ENCODE measurements at regions not wholly inside any gene's neighbourhood (a gene's known extent, or its start where the extent isn't known, plus 50 kb on each side); places are given as distances from the start of the nearest gene placed in this dataset.

- TF ChIP-seq THAP12 (CRISPR knock-in tag; IDR thresholded peaks at IDR 0.05) (no peak), ZNF184 (CRISPR knock-in tag; IDR thresholded peaks at IDR 0.05) (no peak), SAFB (IDR thresholded peaks at IDR 0.05; ENCODE audit: borderline replicate concordance, low read depth, low read length) (no peak)
Measured at GRCh38 chr6:54778731-54779130, 67.8 kb upstream of the FAM83B start (continued).

GRCh38 chr6:54784011-54784410 is 62.6 kb upstream of the FAM83B start:
- Histone ChIP-seq H3K4me2 (ENCODE audit: insufficient read depth, low read length) (no peak overlapping the region), H3K9ac (ENCODE audit: insufficient read depth in 1 of 2, low read depth in 2 of 2, low read length in 2 of 2) (no peak overlapping the region), H3K27me3 (ENCODE audit: control insufficient read depth in 2 of 2, insufficient read depth in 2 of 2, low read length in 2 of 2) (no peaks in the 10 kb centered on the region), H3K79me2 (ENCODE audit: control insufficient read depth, insufficient read depth, low read length) (no peaks in the 10 kb centered on the region), H3K27ac (ENCODE audit: extremely low read depth, low read depth, low read length) (no peak overlapping the region), H2AFZ (ENCODE audit: low read depth, low read length) (no peak overlapping the region), H3K4me1 (replicated peaks in 1 of 2; ENCODE audit: control insufficient read depth in 2 of 2, insufficient read depth in 2 of 2, low read length in 2 of 2) (no peaks in the 10 kb centered on the region), H4K20me1 (replicated peaks; ENCODE audit: control insufficient read depth, insufficient read depth, low read length) (no peaks in the 10 kb centered on the region), H3K9me1 (ENCODE audit: control insufficient read depth, insufficient read depth, low read length) (no peaks in the 10 kb centered on the region), H3K4me3 (no peak overlapping the region), H3K9me3 (replicated peaks; ENCODE audit: control insufficient read depth, insufficient read depth, low read depth, low read length) (no peaks in the 10 kb centered on the region), H3K36me3 (ENCODE audit: control insufficient read depth, insufficient read depth, low read length) (no peaks in the 10 kb centered on the region)
- FAIRE-seq: no peak
- BruUV-seq (replicated peaks): no TSS peak
- no peak for DNase-seq (ENCODE audit: extremely low read depth in 1 of 4, low spot score in 3 of 4)
- in situ Hi-C loops (cut with MboI) (no loop called here), intact Hi-C loops (cut with micrococcal nuclease) (no loop called here)
- TF ChIP-seq ZFP1 (CRISPR knock-in tag; IDR thresholded peaks at IDR 0.05) (no peak), TRIM24 (IDR thresholded peaks at IDR 0.05) (no peak), CBX5 (IDR thresholded peaks at IDR 0.05; ENCODE audit: borderline replicate concordance, low read depth) (no peak), GTF2A2 (tag; IDR thresholded peaks at IDR 0.05) (no peak), MCM5 (IDR thresholded peaks at IDR 0.05; ENCODE audit: low read depth) (no peak), GTF2F1 (IDR thresholded peaks at IDR 0.05; ENCODE audit: low read depth, low read length) (no peak), POLR2AphosphoS5 (IDR thresholded peaks at IDR 0.05; ENCODE audit: control insufficient read depth, insufficient read depth, low read depth, low read length) (no peak), CREBBP (IDR thresholded peaks at IDR 0.05; ENCODE audit: low read depth, low read length) (no peak), GMEB1 (CRISPR knock-in tag; IDR thresholded peaks at IDR 0.05) (no peak), SMC3 (conservative IDR thresholded peaks at IDR 0.05; ENCODE audit: insufficient read depth, low read depth, low read length) (no peak)
- ChIA-PET POLR2A (no interaction called here), CTCF (ENCODE audit: low intra/inter-chr PET ratio) (no interaction called here)
- 0% methylated on average over 2 of the region's 2 CpGs for WGBS (ENCODE audit: insufficient coverage, low coverage, missing lambda C conversion rate)
- no peak for ATAC-seq
